Esophagus squamous epithelium (tissue), 5 donors: ENCODE measurements at regions not wholly inside any gene's neighbourhood (a gene's known extent, or its start where the extent isn't known, plus 50 kb on each side); places are given as distances from the start of the nearest gene placed in this dataset.
A peak's percentile ranks its signal among the peaks of the same experiment; 100 is the strongest.

Experiments
- DNase-seq: peaks from one replicate; lab custom pipeline; 2025; lab: John Stamatoyannopoulos, UW
- H3K27ac ChIP-seq, 4 donors: fragments of 200-600 bp; sonication (generic); one replicate each; pipeline ENCODE4 v1.5.1; 2016 to 2019; ENCODE audit warnings: mild to moderate bottlenecking in 1 of 4
- H3K27me3 ChIP-seq, 4 donors: fragments of 200-600 bp; sonication (generic); 1 replicate in 3 of 4; 2 replicates in 1 of 4; pipeline versions ENCODE4 v1.5.1 to v1.6.0; 2017 to 2021; ENCODE audit warnings: antibody characterized with exemption in 1 of 4
- H3K36me3 ChIP-seq, 3 donors: fragments of 200-600 bp; sonication (generic); one replicate each; pipeline ENCODE4 v1.5.1; 2016 to 2019
- H3K4me1 ChIP-seq, 3 donors: fragments of 200-600 bp; sonication (generic); one replicate each; pipeline ENCODE4 v1.5.1; 2017 to 2019
- H3K4me3 ChIP-seq, 4 donors: fragments of 200-600 bp; sonication (generic); 1 replicate in 3 of 4; 2 replicates in 1 of 4; pipeline ENCODE4 v1.5.1; 2016 to 2019; ENCODE audit warnings: mild to moderate bottlenecking in 2 of 4, moderate library complexity in 1 of 4
- H3K9me3 ChIP-seq, 3 donors: fragments of 200-600 bp; sonication (generic); one replicate each; pipeline ENCODE4 v1.5.1; 2016 to 2019
- POLR2A ChIP-seq, 4 donors: fragments of 450-650 bp; IDR thresholded peaks; one replicate each; pipeline ENCODE4 v1.6.1; 2017; ENCODE audit warnings: antibody characterized with exemption in 4 of 4, mild to moderate bottlenecking in 4 of 4, moderate library complexity in 3 of 4
- WGBS, 2 donors: methylation state at CpG; one replicate each; pipeline ENCODE4 v1.1.5; 2018; 5-methylcytosine and 5-hydroxymethylcytosine counted together
- intact Hi-C: fragments of 100-400 bp; cut with DNase I; formaldehyde crosslinking; loops from one replicate; pipeline ENCODE4 v1.15.0; 2022
- TF ChIP-seq, protein P1 (sequence below), 6 experiments: fragments of 450-650 bp in 4 of 6; fragments of 200-600 bp in 2 of 6; sonication (generic) in 2 of 6; IDR thresholded peaks; one replicate each; pipeline ENCODE4 v1.5.1; 2016 to 2019; ENCODE audit warnings: antibody characterized with exemption in 6 of 6, mild to moderate bottlenecking in 4 of 6, moderate library complexity in 4 of 6
- donor health status: DM: yes; HTN: yes; CAD: no.

- TF ChIP-seq, protein P1, sequence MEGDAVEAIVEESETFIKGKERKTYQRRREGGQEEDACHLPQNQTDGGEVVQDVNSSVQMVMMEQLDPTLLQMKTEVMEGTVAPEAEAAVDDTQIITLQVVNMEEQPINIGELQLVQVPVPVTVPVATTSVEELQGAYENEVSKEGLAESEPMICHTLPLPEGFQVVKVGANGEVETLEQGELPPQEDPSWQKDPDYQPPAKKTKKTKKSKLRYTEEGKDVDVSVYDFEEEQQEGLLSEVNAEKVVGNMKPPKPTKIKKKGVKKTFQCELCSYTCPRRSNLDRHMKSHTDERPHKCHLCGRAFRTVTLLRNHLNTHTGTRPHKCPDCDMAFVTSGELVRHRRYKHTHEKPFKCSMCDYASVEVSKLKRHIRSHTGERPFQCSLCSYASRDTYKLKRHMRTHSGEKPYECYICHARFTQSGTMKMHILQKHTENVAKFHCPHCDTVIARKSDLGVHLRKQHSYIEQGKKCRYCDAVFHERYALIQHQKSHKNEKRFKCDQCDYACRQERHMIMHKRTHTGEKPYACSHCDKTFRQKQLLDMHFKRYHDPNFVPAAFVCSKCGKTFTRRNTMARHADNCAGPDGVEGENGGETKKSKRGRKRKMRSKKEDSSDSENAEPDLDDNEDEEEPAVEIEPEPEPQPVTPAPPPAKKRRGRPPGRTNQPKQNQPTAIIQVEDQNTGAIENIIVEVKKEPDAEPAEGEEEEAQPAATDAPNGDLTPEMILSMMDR (IDR thresholded peaks at IDR 0.05): no peak
- no peak for TF ChIP-seq POLR2A (IDR thresholded peaks at IDR 0.05)
- Histone ChIP-seq H3K36me3 (no peaks in the 10 kb centered on the region), H3K27me3 (no peaks in the 10 kb centered on the region), H3K4me3 (no peak overlapping the region), H3K4me1 (no peaks in the 10 kb centered on the region), H3K9me3 (no peaks in the 10 kb centered on the region), H3K27ac (no peak overlapping the region)
- DNase-seq: no peak
- intact Hi-C loops: no loop called here
- 75 to 82% methylated on average over 2 of the region's 2 CpGs for WGBS, 2 donors
These were observed 535.8 kb downstream of the TBL1XR1 start for GRCh38 chr3:176661432-176661964.

GRCh38 chr3:176655404-176656094 lies 541.7 kb downstream of the TBL1XR1 start:
- H3K27me3 ChIP-seq: no peaks in the 10 kb centered on the region
- no peak for DNase-seq
- TF ChIP-seq, protein P1 (IDR thresholded peaks at IDR 0.05): no peak
- no peak for TF ChIP-seq POLR2A (IDR thresholded peaks at IDR 0.05)
- H3K36me3 ChIP-seq: no peaks in the 10 kb centered on the region
- H3K4me3 ChIP-seq: no peak overlapping the region
- no peaks in the 10 kb centered on the region for H3K4me1 ChIP-seq
- no peak overlapping the region for H3K27ac ChIP-seq
- intact Hi-C loops: no loop called here
- 69 to 75% methylated on average over 5 of the region's 5 CpGs for WGBS, 2 donors
- H3K9me3 ChIP-seq: no peaks in the 10 kb centered on the region

DNA sequence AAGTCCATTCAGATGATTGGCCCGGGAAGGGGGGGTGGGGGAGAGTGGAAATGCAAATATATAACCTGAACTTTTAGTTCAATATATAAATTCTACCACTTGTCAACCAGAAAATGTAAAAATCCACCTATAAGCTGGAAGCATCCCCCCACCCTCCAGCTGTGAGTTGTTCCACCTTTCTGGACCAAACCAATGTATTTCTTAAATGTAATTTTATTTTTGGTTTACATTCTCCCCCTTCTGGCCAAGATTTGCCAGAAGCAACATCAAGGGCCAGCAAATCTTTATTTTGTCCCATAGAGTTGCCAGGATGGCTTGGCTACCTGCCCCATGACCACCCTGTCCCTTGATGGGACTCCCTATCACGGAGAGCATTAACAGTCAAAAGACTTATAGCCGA lies 545.7 kb downstream of the TBL1XR1 start:
- Histone ChIP-seq H3K4me1 (no peaks in the 10 kb centered on the region), H3K9me3 (no peaks in the 10 kb centered on the region), H3K27me3 (no peaks in the 10 kb centered on the region), H3K36me3 (no peaks in the 10 kb centered on the region), H3K27ac (no peak overlapping the region), H3K4me3 (no peak overlapping the region)
- intact Hi-C loops: no loop called here
- no peak for TF ChIP-seq POLR2A (IDR thresholded peaks at IDR 0.05)
- TF ChIP-seq, protein P1 (IDR thresholded peaks at IDR 0.05): no peak
- DNase-seq: no peak
- 67 to 77% methylated on average over 3 of the region's 3 CpGs for WGBS, 2 donors

- H3K27ac ChIP-seq: no peak overlapping the region
- intact Hi-C loops: no loop called here
- H3K9me3 ChIP-seq: no peaks in the 10 kb centered on the region
- no peak overlapping the region for H3K4me3 ChIP-seq
- no peaks in the 10 kb centered on the region for H3K36me3 ChIP-seq
- WGBS, 2 donors: 52 to 68% methylated on average over 2 of the region's 2 CpGs
- H3K4me1 ChIP-seq: no peaks in the 10 kb centered on the region
- no peak for DNase-seq
- no peak for TF ChIP-seq POLR2A (IDR thresholded peaks at IDR 0.05)
- TF ChIP-seq, protein P1 (IDR thresholded peaks at IDR 0.05): peak in 1 of 6 experiments; percentile 18
- no peaks in the 10 kb centered on the region for H3K27me3 ChIP-seq
These were observed 546.8 kb downstream of the TBL1XR1 start for GRCh38 chr3:176650478-176650877.

- no peak overlapping the region for H3K4me3 ChIP-seq
- H3K27ac ChIP-seq: no peak overlapping the region
- H3K36me3 ChIP-seq: no peaks in the 10 kb centered on the region
- intact Hi-C loops: no loop called here
- H3K27me3 ChIP-seq: no peaks in the 10 kb centered on the region
- no peak for DNase-seq
- TF ChIP-seq, protein P1 (IDR thresholded peaks at IDR 0.05): no peak
- no peak for TF ChIP-seq POLR2A (IDR thresholded peaks at IDR 0.05)
- H3K9me3 ChIP-seq: no peaks in the 10 kb centered on the region
- no peaks in the 10 kb centered on the region for H3K4me1 ChIP-seq
These were observed 549.3 kb downstream of the TBL1XR1 start for GRCh38 chr3:176647987-176648386.
